ENCODE measurements at regions not wholly inside any gene's neighbourhood (a gene's known extent, or its start where the extent isn't known, plus 50 kb on each side); places are given as distances from the start of the nearest gene placed in this dataset.

- 35% methylated on average over 8 of the region's 8 CpGs for WGBS
- no peaks in the 10 kb centered on the region for H3K36me3 ChIP-seq (ENCODE audit: control insufficient read depth in 1 of 2, insufficient read depth in 2 of 2, low read depth in 1 of 2, low read length in 2 of 2)
Observed at GRCh38 chr12:130084359-130084758, 77.9 kb upstream of the FZD10 start.

GRCh38 chr12:130086248-130086647 lies 76.0 kb upstream of the FZD10 start:
- H2BK5ac ChIP-seq (ENCODE audit: low read depth, low read length, poor library complexity, severe bottlenecking): no peak overlapping the region
- H3K4ac ChIP-seq (ENCODE audit: low read depth in 1 of 2, low read length in 2 of 2): no peak overlapping the region
- H3K14ac ChIP-seq (ENCODE audit: low read length in 2 of 2): no peak overlapping the region
- no peak overlapping the region for H2BK15ac ChIP-seq (ENCODE audit: low read depth, poor library complexity, severe bottlenecking)
- no peaks in the 10 kb centered on the region for H3K9me3 ChIP-seq (ENCODE audit: control insufficient read depth, low read length)
- H3K27me3 ChIP-seq (ENCODE audit: control insufficient read depth in 1 of 2, insufficient read depth in 1 of 2, low read length in 2 of 2): peaks cover 0 to 7% of the 10 kb centered on the region in 2 experiments
- no peak overlapping the region for H3K27ac ChIP-seq (ENCODE audit: low read length, poor library complexity, severe bottlenecking)
- H4K8ac ChIP-seq (ENCODE audit: low read length): no peak overlapping the region
- H2AFZ ChIP-seq (ENCODE audit: low read depth, low read length): no peak overlapping the region
- H4K91ac ChIP-seq (ENCODE audit: low read length): no peak overlapping the region
- H2AK5ac ChIP-seq (ENCODE audit: low read length, severe bottlenecking): no peak overlapping the region
- H3K4me2 ChIP-seq (ENCODE audit: low read length, poor library complexity, severe bottlenecking): no peak overlapping the region
- no peaks in the 10 kb centered on the region for H3K4me1 ChIP-seq (ENCODE audit: control insufficient read depth, insufficient read depth, low read depth, low read length)
- no peak overlapping the region for H3K18ac ChIP-seq (ENCODE audit: low read depth in 1 of 2, low read length in 2 of 2)
- no peak overlapping the region for H2BK12ac ChIP-seq (ENCODE audit: low read length in 2 of 2)
- 20% methylated on average over 11 of the region's 11 CpGs for WGBS
- no peak for DNase-seq
- no peak overlapping the region for H3K23ac ChIP-seq (ENCODE audit: low read length in 2 of 2)
- H2BK120ac ChIP-seq (ENCODE audit: low read depth, low read length): no peak overlapping the region
- no peaks in the 10 kb centered on the region for H3K36me3 ChIP-seq (ENCODE audit: control insufficient read depth in 1 of 2, insufficient read depth in 2 of 2, low read depth in 1 of 2, low read length in 2 of 2)
- H3K4me3 ChIP-seq (ENCODE audit: insufficient read depth in 1 of 2, low read depth in 1 of 2, low read length in 2 of 2): no peak overlapping the region
- H3K9ac ChIP-seq (ENCODE audit: low read length): no peak overlapping the region
- H3K79me1 ChIP-seq (replicated peaks; ENCODE audit: low read length, poor library complexity, severe bottlenecking): no peaks in the 10 kb centered on the region

More at GRCh38 chr12:130084359-130084758, 77.9 kb upstream of the FZD10 start:
- H3K4ac ChIP-seq (ENCODE audit: low read depth in 1 of 2, low read length in 2 of 2): no peak overlapping the region
- no peak overlapping the region for H2AFZ ChIP-seq (ENCODE audit: low read depth, low read length)
- no peaks in the 10 kb centered on the region for H3K79me1 ChIP-seq (replicated peaks; ENCODE audit: low read length, poor library complexity, severe bottlenecking)
- H3K9ac ChIP-seq (ENCODE audit: low read length): no peak overlapping the region
- no peak overlapping the region for H4K8ac ChIP-seq (ENCODE audit: low read length)
- no peak for DNase-seq
- H3K27ac ChIP-seq (ENCODE audit: low read length, poor library complexity, severe bottlenecking): no peak overlapping the region
- no peak overlapping the region for H3K23ac ChIP-seq (ENCODE audit: low read length in 2 of 2)
- no peak overlapping the region for H3K14ac ChIP-seq (ENCODE audit: low read length in 2 of 2)
- no peak overlapping the region for H4K91ac ChIP-seq (ENCODE audit: low read length)
- H3K9me3 ChIP-seq (ENCODE audit: control insufficient read depth, low read length): no peaks in the 10 kb centered on the region
- H3K4me1 ChIP-seq (ENCODE audit: control insufficient read depth, insufficient read depth, low read depth, low read length): no peaks in the 10 kb centered on the region
- no peak overlapping the region for H2BK120ac ChIP-seq (ENCODE audit: low read depth, low read length)
- H2AK5ac ChIP-seq (ENCODE audit: low read length, severe bottlenecking): no peak overlapping the region
- no peak overlapping the region for H3K4me3 ChIP-seq (ENCODE audit: insufficient read depth in 1 of 2, low read depth in 1 of 2, low read length in 2 of 2)
- no peak overlapping the region for H3K18ac ChIP-seq (ENCODE audit: low read depth in 1 of 2, low read length in 2 of 2)
- H2BK15ac ChIP-seq (ENCODE audit: low read depth, poor library complexity, severe bottlenecking): no peak overlapping the region
- H3K27me3 ChIP-seq (ENCODE audit: control insufficient read depth in 1 of 2, insufficient read depth in 1 of 2, low read length in 2 of 2): peaks cover 0 to 7% of the 10 kb centered on the region in 2 experiments
- no peak overlapping the region for H3K4me2 ChIP-seq (ENCODE audit: low read length, poor library complexity, severe bottlenecking)
- H2BK5ac ChIP-seq (ENCODE audit: low read depth, low read length, poor library complexity, severe bottlenecking): no peak overlapping the region
- H2BK12ac ChIP-seq (ENCODE audit: low read length in 2 of 2): no peak overlapping the region

- H4K91ac ChIP-seq (ENCODE audit: low read length): no peak overlapping the region
- H3K27me3 ChIP-seq (ENCODE audit: control insufficient read depth in 1 of 2, insufficient read depth in 1 of 2, low read length in 2 of 2): peaks cover 0 to 7% of the 10 kb centered on the region in 2 experiments
- no peak overlapping the region for H2BK120ac ChIP-seq (ENCODE audit: low read depth, low read length)
- H2AK5ac ChIP-seq (ENCODE audit: low read length, severe bottlenecking): no peak overlapping the region
- no peak overlapping the region for H2BK15ac ChIP-seq (ENCODE audit: low read depth, poor library complexity, severe bottlenecking)
- H3K4me2 ChIP-seq (ENCODE audit: low read length, poor library complexity, severe bottlenecking): no peak overlapping the region
- H3K23ac ChIP-seq (ENCODE audit: low read length in 2 of 2): no peak overlapping the region
- WGBS: 33% methylated on average over 4 of the region's 8 CpGs
- H3K4me3 ChIP-seq (ENCODE audit: insufficient read depth in 1 of 2, low read depth in 1 of 2, low read length in 2 of 2): no peak overlapping the region
- no peak overlapping the region for H4K8ac ChIP-seq (ENCODE audit: low read length)
- DNase-seq: no peak
- no peaks in the 10 kb centered on the region for H3K79me1 ChIP-seq (replicated peaks; ENCODE audit: low read length, poor library complexity, severe bottlenecking)
- no peak overlapping the region for H3K27ac ChIP-seq (ENCODE audit: low read length, poor library complexity, severe bottlenecking)
- H3K9me3 ChIP-seq (ENCODE audit: control insufficient read depth, low read length): no peaks in the 10 kb centered on the region
- H2BK12ac ChIP-seq (ENCODE audit: low read length in 2 of 2): no peak overlapping the region
- H3K9ac ChIP-seq (ENCODE audit: low read length): no peak overlapping the region
- H3K18ac ChIP-seq (ENCODE audit: low read depth in 1 of 2, low read length in 2 of 2): no peak overlapping the region
- no peak overlapping the region for H2AFZ ChIP-seq (ENCODE audit: low read depth, low read length)
- H3K14ac ChIP-seq (ENCODE audit: low read length in 2 of 2): no peak overlapping the region
- no peaks in the 10 kb centered on the region for H3K4me1 ChIP-seq (ENCODE audit: control insufficient read depth, insufficient read depth, low read depth, low read length)
- H2BK5ac ChIP-seq (ENCODE audit: low read depth, low read length, poor library complexity, severe bottlenecking): no peak overlapping the region
- no peaks in the 10 kb centered on the region for H3K36me3 ChIP-seq (ENCODE audit: control insufficient read depth in 1 of 2, insufficient read depth in 2 of 2, low read depth in 1 of 2, low read length in 2 of 2)
- no peak overlapping the region for H3K4ac ChIP-seq (ENCODE audit: low read depth in 1 of 2, low read length in 2 of 2)
Observed at GRCh38 chr12:130086797-130087196, 75.5 kb upstream of the FZD10 start.

GRCh38 chr12:130087222-130087621 lies 75.0 kb upstream of the FZD10 start:
- Histone ChIP-seq H2BK120ac (ENCODE audit: low read depth, low read length) (no peak overlapping the region), H2AK5ac (ENCODE audit: low read length, severe bottlenecking) (no peak overlapping the region), H2BK5ac (ENCODE audit: low read depth, low read length, poor library complexity, severe bottlenecking) (no peak overlapping the region), H3K27ac (ENCODE audit: low read length, poor library complexity, severe bottlenecking) (no peak overlapping the region), H3K4me2 (ENCODE audit: low read length, poor library complexity, severe bottlenecking) (no peak overlapping the region), H2BK15ac (ENCODE audit: low read depth, poor library complexity, severe bottlenecking) (no peak overlapping the region), H3K4me1 (ENCODE audit: control insufficient read depth, insufficient read depth, low read depth, low read length) (no peaks in the 10 kb centered on the region), H3K9me3 (ENCODE audit: control insufficient read depth, low read length) (no peaks in the 10 kb centered on the region), H4K91ac (ENCODE audit: low read length) (no peak overlapping the region), H2AFZ (ENCODE audit: low read depth, low read length) (no peak overlapping the region), H3K23ac (ENCODE audit: low read length in 2 of 2) (no peak overlapping the region), H3K27me3 (ENCODE audit: control insufficient read depth in 1 of 2, insufficient read depth in 1 of 2, low read length in 2 of 2) (peaks cover 0 to 7% of the 10 kb centered on the region in 2 experiments), H3K9ac (ENCODE audit: low read length) (no peak overlapping the region), H3K4ac (ENCODE audit: low read depth in 1 of 2, low read length in 2 of 2) (no peak overlapping the region), H2BK12ac (ENCODE audit: low read length in 2 of 2) (no peak overlapping the region), H3K18ac (ENCODE audit: low read depth in 1 of 2, low read length in 2 of 2) (no peak overlapping the region), H3K79me1 (replicated peaks; ENCODE audit: low read length, poor library complexity, severe bottlenecking) (no peaks in the 10 kb centered on the region), H3K4me3 (ENCODE audit: insufficient read depth in 1 of 2, low read depth in 1 of 2, low read length in 2 of 2) (no peak overlapping the region), H3K36me3 (ENCODE audit: control insufficient read depth in 1 of 2, insufficient read depth in 2 of 2, low read depth in 1 of 2, low read length in 2 of 2) (no peaks in the 10 kb centered on the region), H4K8ac (ENCODE audit: low read length) (no peak overlapping the region), H3K14ac (ENCODE audit: low read length in 2 of 2) (no peak overlapping the region)
- WGBS: 76% methylated on average over 11 of the region's 11 CpGs
- no peak for DNase-seq

All from mesenchymal stem cell (in vitro differentiated cells and primary cell).